ENCODE measurements at regions not wholly inside any gene's neighbourhood (a gene's known extent, or its start where the extent isn't known, plus 50 kb on each side); places are given as distances from the start of the nearest gene placed in this dataset.

DNA sequence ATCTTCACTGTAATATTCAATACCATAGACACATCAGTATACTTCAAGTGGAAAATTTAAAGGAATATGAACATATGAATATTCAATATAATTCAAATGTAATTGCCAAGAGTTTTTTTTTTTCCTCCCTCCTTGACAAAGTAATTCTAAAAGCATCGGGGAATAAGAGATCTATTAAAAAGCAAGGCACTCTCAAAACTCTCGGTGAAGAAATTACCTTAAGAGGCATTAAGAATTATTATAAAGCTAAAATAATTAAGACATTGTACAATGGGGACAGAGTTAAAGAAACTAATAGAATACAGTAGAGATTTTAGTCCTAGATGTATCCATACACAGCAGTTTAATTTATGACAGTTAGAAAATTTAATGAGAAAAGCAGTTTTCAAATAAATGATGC, 390.0 kb upstream of the SLC8A1 start:
- H3K4me3 Mint-ChIP-seq: no peak overlapping the region
- Histone ChIP-seq H3K4me2 (replicated peaks; ENCODE audit: extremely low read depth, low read length, poor library complexity, severe bottlenecking) (no peak overlapping the region), H3K79me2 (ENCODE audit: insufficient read depth, low read length) (no peaks in the 10 kb centered on the region), H3K27me3 (ENCODE audit: control insufficient read depth in 2 of 2, insufficient read depth in 2 of 2, low read length in 2 of 2) (no peaks in the 10 kb centered on the region), H3K4me3 (replicated peaks in 1 of 3; ENCODE audit: low read depth in 2 of 3, low read length in 3 of 3) (no peak overlapping the region), H3K9me3 (replicated peaks in 1 of 2; ENCODE audit: control insufficient read depth in 1 of 2, insufficient read depth in 1 of 2, low read length in 2 of 2) (peaks cover 0 to 10% of the 10 kb centered on the region in 2 donors), H3K4me1 (ENCODE audit: control insufficient read depth in 1 of 2, insufficient read depth in 2 of 2, low read length in 2 of 2) (no peaks in the 10 kb centered on the region), H3K36me3 (replicated peaks in 1 of 2; ENCODE audit: control insufficient read depth in 1 of 2, insufficient read depth in 2 of 2, low read length in 2 of 2) (no peaks in the 10 kb centered on the region), H4K20me1 (ENCODE audit: insufficient read depth, low read length) (no peaks in the 10 kb centered on the region), H3K27ac (ENCODE audit: low read depth in 1 of 2, low read length in 2 of 2) (no peak overlapping the region), H2AFZ (ENCODE audit: insufficient read depth, low read depth, low read length, poor library complexity, severe bottlenecking) (no peak overlapping the region), H3K9ac (ENCODE audit: insufficient read depth, low read length, poor library complexity, severe bottlenecking) (no peak overlapping the region)
- peaks cover 0 to 2% (median 0%) of the 10 kb centered on the region in 3 donors for H3K27me3 Mint-ChIP-seq (ENCODE audit: low read depth in 3 of 3)
- no CpG with 5 or more reads among the region's 2 CpGs for WGBS (ENCODE audit: insufficient coverage)
- intact Hi-C loops (cut with micrococcal nuclease): no loop called here
- DNase-seq: no peak
- no peaks in the 10 kb centered on the region for H3K4me1 Mint-ChIP-seq
- H3K27ac Mint-ChIP-seq: no peak overlapping the region
- H3K9me3 Mint-ChIP-seq: peaks cover 0 to 14% (median 8%) of the 10 kb centered on the region in 7 donors
- no peaks in the 10 kb centered on the region for H3K36me3 Mint-ChIP-seq
- TF ChIP-seq, protein P1, sequence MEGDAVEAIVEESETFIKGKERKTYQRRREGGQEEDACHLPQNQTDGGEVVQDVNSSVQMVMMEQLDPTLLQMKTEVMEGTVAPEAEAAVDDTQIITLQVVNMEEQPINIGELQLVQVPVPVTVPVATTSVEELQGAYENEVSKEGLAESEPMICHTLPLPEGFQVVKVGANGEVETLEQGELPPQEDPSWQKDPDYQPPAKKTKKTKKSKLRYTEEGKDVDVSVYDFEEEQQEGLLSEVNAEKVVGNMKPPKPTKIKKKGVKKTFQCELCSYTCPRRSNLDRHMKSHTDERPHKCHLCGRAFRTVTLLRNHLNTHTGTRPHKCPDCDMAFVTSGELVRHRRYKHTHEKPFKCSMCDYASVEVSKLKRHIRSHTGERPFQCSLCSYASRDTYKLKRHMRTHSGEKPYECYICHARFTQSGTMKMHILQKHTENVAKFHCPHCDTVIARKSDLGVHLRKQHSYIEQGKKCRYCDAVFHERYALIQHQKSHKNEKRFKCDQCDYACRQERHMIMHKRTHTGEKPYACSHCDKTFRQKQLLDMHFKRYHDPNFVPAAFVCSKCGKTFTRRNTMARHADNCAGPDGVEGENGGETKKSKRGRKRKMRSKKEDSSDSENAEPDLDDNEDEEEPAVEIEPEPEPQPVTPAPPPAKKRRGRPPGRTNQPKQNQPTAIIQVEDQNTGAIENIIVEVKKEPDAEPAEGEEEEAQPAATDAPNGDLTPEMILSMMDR (IDR thresholded peaks at IDR 0.05): no peak

DNA sequence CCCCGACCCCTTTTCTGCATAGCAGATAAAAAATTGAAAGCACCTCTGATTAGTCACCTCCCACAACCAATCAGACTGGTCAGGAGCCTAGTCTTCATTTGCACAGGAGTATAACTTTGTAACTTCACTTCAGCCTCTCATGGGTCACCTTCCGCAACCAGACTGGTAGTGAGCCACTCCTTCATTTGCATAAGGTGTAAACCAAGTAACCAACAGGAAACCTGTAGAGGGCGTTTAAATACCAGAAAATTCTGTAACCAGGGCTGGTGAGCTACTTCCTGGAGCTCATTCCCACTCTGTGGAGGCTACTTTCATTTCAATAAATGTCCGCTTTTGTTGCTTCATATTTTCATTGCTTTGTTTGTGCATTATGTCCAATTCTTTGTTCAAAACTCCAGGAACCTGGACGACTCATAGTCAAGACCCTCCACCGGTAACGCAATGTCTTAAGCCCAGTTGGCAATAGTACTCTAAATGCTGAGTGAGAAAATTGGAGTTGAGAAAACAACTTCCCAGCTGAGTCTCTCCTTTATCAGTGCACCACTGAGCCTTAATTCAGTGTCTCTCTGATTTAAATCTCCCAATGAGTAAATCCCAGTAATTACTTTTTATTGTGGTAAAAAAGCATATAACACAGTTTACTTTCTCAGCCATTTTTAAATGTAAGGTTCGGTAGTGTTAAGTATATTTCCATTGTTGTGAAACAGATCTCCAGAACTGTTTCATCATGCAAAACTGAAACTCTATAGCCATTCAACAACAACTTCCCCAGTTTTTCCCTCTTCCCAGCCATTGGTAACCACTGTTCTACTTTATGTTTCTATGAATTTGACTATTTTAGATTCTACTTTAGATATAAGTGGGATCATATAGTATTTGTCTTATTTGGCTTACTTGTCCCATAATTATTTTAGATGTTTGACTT, 392.7 kb upstream of the SLC8A1 start:
- H3K27me3 Mint-ChIP-seq (ENCODE audit: low read depth in 3 of 3): peaks cover 0 to 2% (median 1%) of the 10 kb centered on the region in 3 donors
- Histone ChIP-seq H3K79me2 (ENCODE audit: insufficient read depth, low read length) (no peaks in the 10 kb centered on the region), H4K20me1 (ENCODE audit: insufficient read depth, low read length) (no peaks in the 10 kb centered on the region), H2AFZ (ENCODE audit: insufficient read depth, low read depth, low read length, poor library complexity, severe bottlenecking) (no peak overlapping the region), H3K27ac (ENCODE audit: low read depth in 1 of 2, low read length in 2 of 2) (no peak overlapping the region), H3K4me3 (replicated peaks in 1 of 3; ENCODE audit: low read depth in 2 of 3, low read length in 3 of 3) (no peak overlapping the region), H3K4me1 (ENCODE audit: control insufficient read depth in 1 of 2, insufficient read depth in 2 of 2, low read length in 2 of 2) (no peaks in the 10 kb centered on the region), H3K27me3 (ENCODE audit: control insufficient read depth in 2 of 2, insufficient read depth in 2 of 2, low read length in 2 of 2) (no peaks in the 10 kb centered on the region), H3K4me2 (replicated peaks; ENCODE audit: extremely low read depth, low read length, poor library complexity, severe bottlenecking) (no peak overlapping the region), H3K9ac (ENCODE audit: insufficient read depth, low read length, poor library complexity, severe bottlenecking) (no peak overlapping the region), H3K36me3 (replicated peaks in 1 of 2; ENCODE audit: control insufficient read depth in 1 of 2, insufficient read depth in 2 of 2, low read length in 2 of 2) (no peaks in the 10 kb centered on the region), H3K9me3 (replicated peaks in 1 of 2; ENCODE audit: control insufficient read depth in 1 of 2, insufficient read depth in 1 of 2, low read length in 2 of 2) (peaks cover 0 to 10% of the 10 kb centered on the region in 2 donors)
- no peaks in the 10 kb centered on the region for H3K36me3 Mint-ChIP-seq
- TF ChIP-seq, protein P1 (IDR thresholded peaks at IDR 0.05): no peak
- H3K4me3 Mint-ChIP-seq: no peak overlapping the region
- H3K27ac Mint-ChIP-seq: no peak overlapping the region
- H3K9me3 Mint-ChIP-seq: peaks cover 0 to 14% (median 8%) of the 10 kb centered on the region in 7 donors
- no peaks in the 10 kb centered on the region for H3K4me1 Mint-ChIP-seq
- intact Hi-C loops (cut with micrococcal nuclease): no loop called here
- 94% methylated on average over 4 of the region's 8 CpGs for WGBS (ENCODE audit: insufficient coverage)
- no peak for DNase-seq
